ENCODE measurements at regions not wholly inside any gene's neighbourhood (a gene's known extent, or its start where the extent isn't known, plus 50 kb on each side); places are given as distances from the start of the nearest gene placed in this dataset.

- DNase-seq (ENCODE audit: low read depth in 1 of 2, low spot score in 1 of 2), result no peak
- H3K4me3 ChIP-seq, result no peak overlapping the region
- no peaks in the 10 kb centered on the region for H3K36me3 ChIP-seq
- H3K9me3 ChIP-seq (ENCODE audit: low read depth), result no peaks in the 10 kb centered on the region
- no peaks in the 10 kb centered on the region for H3K27me3 ChIP-seq
- H3K4me1 ChIP-seq (ENCODE audit: low read depth), result peaks cover 9% of the 10 kb centered on the region
- no peak for TF ChIP-seq CTCF (IDR thresholded peaks at IDR 0.05; ENCODE audit: low read depth, low read length)
- no peak overlapping the region for H3K27ac ChIP-seq
These were observed 240.4 kb downstream of the SYK start for GRCh38 chr9:91042024-91042423.

- Histone ChIP-seq H3K4me1 (ENCODE audit: low read depth) (peaks cover 9% of the 10 kb centered on the region), H3K27me3 (no peaks in the 10 kb centered on the region), H3K4me3 (no peak overlapping the region), H3K27ac (no peak overlapping the region), H3K36me3 (no peaks in the 10 kb centered on the region), H3K9me3 (ENCODE audit: low read depth) (no peaks in the 10 kb centered on the region)
- DNase-seq (ENCODE audit: low read depth in 1 of 2, low spot score in 1 of 2), result no peak
- TF ChIP-seq CTCF (IDR thresholded peaks at IDR 0.05; ENCODE audit: low read depth, low read length), result no peak
These were observed 240.9 kb downstream of the SYK start for GRCh38 chr9:91042541-91042940.

- Histone ChIP-seq H3K9me3 (ENCODE audit: low read depth) (no peaks in the 10 kb centered on the region), H3K4me1 (ENCODE audit: low read depth) (peaks cover 9% of the 10 kb centered on the region), H3K27me3 (no peaks in the 10 kb centered on the region), H3K27ac (no peak overlapping the region), H3K36me3 (no peaks in the 10 kb centered on the region), H3K4me3 (no peak overlapping the region)
- no peak for DNase-seq (ENCODE audit: low read depth in 1 of 2, low spot score in 1 of 2)
- no peak for TF ChIP-seq CTCF (IDR thresholded peaks at IDR 0.05; ENCODE audit: low read depth, low read length)
These were observed 241.6 kb downstream of the SYK start for GRCh38 chr9:91043056-91043810.

- Histone ChIP-seq H3K9me3 (ENCODE audit: low read depth) (no peaks in the 10 kb centered on the region), H3K27ac (no peak overlapping the region), H3K4me1 (ENCODE audit: low read depth) (peaks cover 9% of the 10 kb centered on the region), H3K27me3 (peaks cover 2% of the 10 kb centered on the region), H3K4me3 (no peak overlapping the region), H3K36me3 (no peaks in the 10 kb centered on the region)
- DNase-seq (ENCODE audit: low read depth in 1 of 2, low spot score in 1 of 2), result no peak
- TF ChIP-seq CTCF (IDR thresholded peaks at IDR 0.05; ENCODE audit: low read depth, low read length), result no peak
These were observed 242.2 kb downstream of the SYK start for GRCh38 chr9:91043811-91044175.

- no peak for DNase-seq (ENCODE audit: low read depth in 1 of 2, low spot score in 1 of 2)
- no peak for TF ChIP-seq CTCF (IDR thresholded peaks at IDR 0.05; ENCODE audit: low read depth, low read length)
- Histone ChIP-seq H3K27ac (no peak overlapping the region), H3K36me3 (no peaks in the 10 kb centered on the region), H3K27me3 (peaks cover 2% of the 10 kb centered on the region), H3K4me3 (no peak overlapping the region), H3K9me3 (ENCODE audit: low read depth) (no peaks in the 10 kb centered on the region), H3K4me1 (ENCODE audit: low read depth) (peaks cover 9% of the 10 kb centered on the region)
These were observed 242.7 kb downstream of the SYK start for GRCh38 chr9:91044354-91044753.
